H1 (cell line): ENCODE measurements at regions not wholly inside any gene's neighbourhood (a gene's known extent, or its start where the extent isn't known, plus 50 kb on each side); places are given as distances from the start of the nearest gene placed in this dataset.

Source experiments
- CTCF ChIA-PET: fragments of 300-600 bp; sonication (Branson Sonifier 250); formaldehyde crosslinking; loops from one replicate; lab custom pipeline; 2021; ENCODE audit not compliant: partially characterized antibody; lab: Charles Lee
- POLR2A ChIA-PET: fragments of 300-600 bp; sonication (Branson Sonifier 250); formaldehyde crosslinking; loops from one replicate; lab custom pipeline; 2021; ENCODE audit warnings: inconsistent platforms; ENCODE audit not compliant: partially characterized antibody; lab: Charles Lee
- DNase-seq, 2 experiments: peaks; one replicate each; pipeline versions ENCODE4 v3.0.0 to v3.0.0-alpha.2; 2010 to 2022; ENCODE audit warnings: low spot score in 2 of 2, low read depth in 1 of 2, mixed read lengths in 1 of 2
- FAIRE-seq: peaks from 2 replicates; lab custom pipeline; 2011; peaks lifted over from hg19 to GRCh38; lab: Jason Lieb, UNC
- H2AFZ ChIP-seq: 2 replicates; pipeline ENCODE4 v1.8.1; 2012; ENCODE audit warnings: low read length, inconsistent platforms
- H2AK5ac ChIP-seq: 2 replicates; pipeline ENCODE4 v1.6.1; 2013; ENCODE audit warnings: low read depth, low read length
- H2BK120ac ChIP-seq: replicated peaks from 2 replicates; pipeline ENCODE3; 2013; ENCODE audit warnings: low read depth, low read length, inconsistent platforms
- H2BK12ac ChIP-seq: 2 replicates; pipeline ENCODE4 v1.6.1; 2013; ENCODE audit warnings: low read depth, low read length
- H2BK15ac ChIP-seq: 2 replicates; pipeline ENCODE4 v1.6.1; 2013; ENCODE audit warnings: low read length
- H2BK20ac ChIP-seq: 2 replicates; pipeline ENCODE4 v1.6.1; 2013; ENCODE audit warnings: low read length
- H2BK5ac ChIP-seq: 2 replicates; pipeline ENCODE4 v1.6.1; 2013; ENCODE audit warnings: low read depth, low read length
- H3K14ac ChIP-seq: 2 replicates; pipeline ENCODE4 v1.6.1; 2013; ENCODE audit warnings: inconsistent platforms; ENCODE audit not compliant: insufficient read length
- H3K18ac ChIP-seq: 2 replicates; pipeline ENCODE4 v1.6.1; 2013; ENCODE audit warnings: low read length; ENCODE audit errors: extremely low read depth
- H3K23ac ChIP-seq: 2 replicates; pipeline ENCODE4 v1.6.1; 2013; ENCODE audit warnings: inconsistent platforms; ENCODE audit not compliant: insufficient read length
- H3K23me2 ChIP-seq: 2 replicates; pipeline ENCODE4 v1.6.1; 2013; ENCODE audit warnings: low read depth, low read length
- H3K27ac ChIP-seq: 2 replicates; pipeline ENCODE4 v1.6.1; 2011; ENCODE audit warnings: low read depth, low read length, inconsistent platforms
- H3K27me3 ChIP-seq, 4 experiments: replicated peaks in 1 of 4; 1 replicate in 1 of 4; 2 replicates in 3 of 4; pipeline versions ENCODE4 v1.6.1 to v1.8.1; 2011 to 2013; ENCODE audit warnings: low read length in 3 of 4, mild to moderate bottlenecking in 3 of 4, inconsistent platforms in 2 of 4, mixed read lengths in 2 of 4, moderate library complexity in 1 of 4; ENCODE audit not compliant: control insufficient read depth in 3 of 4, insufficient read depth in 3 of 4; ENCODE audit errors: extremely low read depth in 1 of 4
- H3K36me3 ChIP-seq, 4 experiments: 2 replicates each; pipeline versions ENCODE4 v1.6.1 to v1.8.1; 2011 to 2013; ENCODE audit warnings: mild to moderate bottlenecking in 4 of 4, low read length in 3 of 4, moderate library complexity in 2 of 4, control low read depth in 1 of 4, inconsistent platforms in 1 of 4; ENCODE audit not compliant: insufficient read depth in 4 of 4, control insufficient read depth in 2 of 4
- H3K4ac ChIP-seq: replicated peaks from 2 replicates; pipeline ENCODE3; 2013; ENCODE audit warnings: low read length, low read depth, mixed read lengths, inconsistent platforms; ENCODE audit not compliant: insufficient read length
- H3K4me1 ChIP-seq, 4 experiments: replicated peaks in 1 of 4; 1 replicate in 1 of 4; 2 replicates in 3 of 4; pipeline versions ENCODE4 v1.6.1 to v1.8.1; 2011 to 2013; ENCODE audit warnings: low read length in 3 of 4, inconsistent platforms in 2 of 4, mixed read lengths in 1 of 4; ENCODE audit not compliant: insufficient read depth in 4 of 4, control insufficient read depth in 3 of 4
- H3K4me2 ChIP-seq, 2 experiments: 2 replicates each; pipeline versions ENCODE4 v1.6.1 to v1.8.1; 2011 to 2013; ENCODE audit warnings: low read depth in 2 of 2, low read length in 2 of 2, control low read depth in 1 of 2, inconsistent platforms in 1 of 2, mild to moderate bottlenecking in 1 of 2; ENCODE audit not compliant: insufficient read depth in 1 of 2
- H3K4me3 ChIP-seq, 4 experiments: fragments of 200-600, 300-600 bp in 1 of 4; sonication (generic), shearing (Covaris generic), sonication (Bioruptor Twin) in 1 of 4; 2 replicates each; pipeline versions ENCODE4 v1.5.1 to v1.8.1; 2011 to 2016; ENCODE audit warnings: low read length in 4 of 4, low read depth in 3 of 4, control low read depth in 2 of 4, inconsistent platforms in 2 of 4, mild to moderate bottlenecking in 2 of 4, mixed read lengths in 1 of 4, moderate library complexity in 1 of 4; ENCODE audit not compliant: insufficient read depth in 2 of 4; ENCODE audit errors: extremely low read depth in 1 of 4
- H3K56ac ChIP-seq: replicated peaks from 2 replicates; pipeline ENCODE3; 2013; ENCODE audit warnings: low read depth, mild to moderate bottlenecking, mixed read lengths, low read length, inconsistent platforms; ENCODE audit not compliant: insufficient read length
- H3K79me1 ChIP-seq: 2 replicates; pipeline ENCODE4 v1.6.1; 2013; ENCODE audit warnings: low read depth, low read length, control low read depth
- H3K79me2 ChIP-seq, 2 experiments: 2 replicates each; pipeline versions ENCODE4 v1.6.1 to v1.8.1; 2012 to 2013; ENCODE audit warnings: low read length in 2 of 2, mild to moderate bottlenecking in 2 of 2, inconsistent platforms in 1 of 2; ENCODE audit not compliant: insufficient read depth in 2 of 2, control insufficient read depth in 1 of 2
- H3K9ac ChIP-seq, 4 experiments: replicated peaks in 1 of 4; 1 replicate in 1 of 4; 2 replicates in 3 of 4; pipeline versions ENCODE4 v1.6.1 to v1.8.1; 2011 to 2013; ENCODE audit warnings: low read depth in 3 of 4, low read length in 3 of 4, control low read depth in 2 of 4, mild to moderate bottlenecking in 2 of 4, moderate library complexity in 2 of 4, inconsistent platforms in 1 of 4; ENCODE audit errors: extremely low read depth in 1 of 4
- H3K9me3 ChIP-seq, 2 experiments: 2 replicates each; pipeline versions ENCODE4 v1.6.1 to v1.8.1; 2012 to 2013; ENCODE audit warnings: mild to moderate bottlenecking in 2 of 2, moderate library complexity in 2 of 2, control low read depth in 1 of 2, inconsistent platforms in 1 of 2, low read depth in 1 of 2, low read length in 1 of 2, mixed read lengths in 1 of 2; ENCODE audit not compliant: insufficient read depth in 2 of 2
- H4K20me1 ChIP-seq, 2 experiments: replicated peaks in 1 of 2; 2 replicates each; pipeline versions ENCODE3 to v1.8.1; 2011 to 2013; ENCODE audit warnings: inconsistent platforms in 2 of 2, low read length in 2 of 2, mild to moderate bottlenecking in 1 of 2; ENCODE audit not compliant: insufficient read depth in 2 of 2, control insufficient read depth in 1 of 2
- H4K5ac ChIP-seq: 2 replicates; pipeline ENCODE4 v1.6.1; 2013; ENCODE audit warnings: low read length, low read depth, mixed read lengths, inconsistent platforms; ENCODE audit not compliant: insufficient read length
- H4K8ac ChIP-seq: 2 replicates; pipeline ENCODE4 v1.8.0; 2013; ENCODE audit warnings: mild to moderate bottlenecking, moderate library complexity, low read length, inconsistent platforms; ENCODE audit not compliant: insufficient read depth; ENCODE audit errors: extremely low read depth
- H4K91ac ChIP-seq: replicated peaks from 2 replicates; pipeline ENCODE3; 2013; ENCODE audit warnings: low read length, mixed read lengths, inconsistent platforms; ENCODE audit not compliant: insufficient read length
- BCL11A ChIP-seq, 2 experiments: IDR thresholded peaks; one replicate each; pipeline ENCODE4 v1.6.1; 2011; ENCODE audit warnings: low read depth in 2 of 2, low read length in 2 of 2, mild to moderate bottlenecking in 2 of 2
- CEBPB ChIP-seq: IDR thresholded peaks from 2 replicates; pipeline ENCODE4 v1.6.1; 2012; ENCODE audit warnings: low read depth, low read length
- KDM5A ChIP-seq: fragments of 200-600 bp; IDR thresholded peaks from 2 replicates; pipeline ENCODE4 v1.7.1; 2012; ENCODE audit warnings: mild to moderate bottlenecking, low read length, inconsistent platforms, mixed read lengths
- WGBS, 2 experiments: shearing (Covaris generic) in 1 of 2; methylation state at CpG; one replicate each; pipeline versions ENCODE4 v1.1.6 to v1.1.7; 2013 to 2015; ENCODE audit warnings: low lambda C conversion rate in 2 of 2, mixed read lengths in 2 of 2, inconsistent platforms in 1 of 2, low coverage in 1 of 2, missing lambda C conversion rate in 1 of 2; ENCODE audit not compliant: insufficient replicate concordance in 2 of 2, insufficient coverage in 1 of 2, insufficient read length in 1 of 2; ENCODE audit errors: extremely low coverage in 1 of 2, missing lambda C conversion rate in 1 of 2; 5-methylcytosine and 5-hydroxymethylcytosine counted together
- TF ChIP-seq, protein P1 (sequence below): IDR thresholded peaks from 2 replicates; pipeline ENCODE4 v1.6.1; 2011; ENCODE audit warnings: low read depth, mild to moderate bottlenecking, low read length; ENCODE audit not compliant: insufficient read depth

DNA sequence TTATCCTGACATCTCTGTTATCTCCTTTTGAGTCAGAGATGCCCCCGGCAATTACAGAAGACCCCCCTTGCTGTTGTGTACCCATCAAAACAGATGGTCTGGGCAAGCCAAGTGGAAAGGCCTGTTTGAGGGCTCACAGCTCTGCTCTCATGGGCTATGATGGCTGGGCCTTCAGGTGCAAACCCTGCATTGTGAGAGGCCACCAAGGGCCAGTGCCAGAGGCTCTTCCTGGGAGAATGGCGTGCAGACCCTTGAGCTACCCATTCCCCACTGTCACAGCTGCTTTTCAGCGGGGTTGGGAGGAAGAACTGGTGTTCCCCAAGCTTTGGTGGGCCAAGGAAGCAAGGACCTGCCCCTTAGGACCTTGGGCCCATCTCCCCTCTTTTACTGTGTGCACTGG lies 174.7 kb upstream of the PPP1R26 start:
- Histone ChIP-seq H3K23me2 (peaks cover 9% of the 10 kb centered on the region; the same call in 1 of the 2 replicates), H3K14ac (no peak overlapping the region), H3K79me1 (no peaks in the 10 kb centered on the region), H2AFZ (no peak overlapping the region), H2BK15ac (no peak overlapping the region; the same call in 1 of the 2 replicates), H3K56ac (no peak overlapping the region), H3K4me2 (no peak overlapping the region), H2BK12ac (no peak overlapping the region), H3K27ac (no peak overlapping the region), H3K4me3 (no peak overlapping the region), H3K27me3 (no peaks in the 10 kb centered on the region; a peak in 1 of 7 replicates), H4K8ac (no peak overlapping the region), H4K91ac (no peak overlapping the region), H3K9me3 (no peaks in the 10 kb centered on the region), H3K4ac (no peak overlapping the region), H2AK5ac (no peak overlapping the region), H2BK5ac (no peak overlapping the region), H4K5ac (no peak overlapping the region), H4K20me1 (peaks cover 0 to 3% of the 10 kb centered on the region in 2 experiments), H3K79me2 (no peaks in the 10 kb centered on the region), H2BK120ac (no peak overlapping the region), H3K23ac (no peak overlapping the region), H3K9ac (no peak overlapping the region), H3K36me3 (no peaks in the 10 kb centered on the region), H2BK20ac (no peak overlapping the region), H3K4me1 (peaks cover 0 to 3% (median 0%) of the 10 kb centered on the region in 4 experiments; a peak in 1 of 7 replicates), H3K18ac (no peak overlapping the region)
- FAIRE-seq (no peak), DNase-seq (no peak)
- TF ChIP-seq KDM5A (no peak), CEBPB (no peak), BCL11A (IDR thresholded peaks at IDR 0.05; ENCODE audit: low read depth in 2 of 2, low read length in 2 of 2) (no peak)
- TF ChIP-seq, protein P1, sequence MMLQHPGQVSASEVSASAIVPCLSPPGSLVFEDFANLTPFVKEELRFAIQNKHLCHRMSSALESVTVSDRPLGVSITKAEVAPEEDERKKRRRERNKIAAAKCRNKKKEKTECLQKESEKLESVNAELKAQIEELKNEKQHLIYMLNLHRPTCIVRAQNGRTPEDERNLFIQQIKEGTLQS = no peak
- CTCF ChIA-PET = interaction anchor here (0.6 to 1.2 kb wide), 5 partner anchors 10 to 179 kb away, joined by 3 to 4 read pairs (median 3); no protein-coding TSS in a partner anchor
- POLR2A ChIA-PET = interaction anchor here (1.5 kb wide), 1 partner anchor 35 kb away, joined by 5 read pairs; no protein-coding TSS in a partner anchor
- 94% methylated on average over 3 of the region's 3 CpGs; no CpG with 5 or more reads in 1 of the 2 experiments for WGBS, 2 experiments
